Activated B cell treated with CpG ODN at 0.5 μM for 24 hours (primary cell): ENCODE measurements at regions not wholly inside any gene's neighbourhood (a gene's known extent, or its start where the extent isn't known, plus 50 kb on each side); places are given as distances from the start of the nearest gene placed in this dataset.

ENCODE experiments used
- ATAC-seq: fragments of 200-7000 bp; cut with Tn5 transposase; one replicate; pipeline ENCODE4 v1.10.0; 2021; ENCODE audit warnings: low read depth, mild to moderate bottlenecking, moderate library complexity
- CTCF ChIA-PET: fragments of 350-600 bp; sonication (Branson Sonifier 250); formaldehyde crosslinking; loops from one replicate; lab custom pipeline; 2021; ENCODE audit warnings: antibody characterized with exemption; lab: Charles Lee
- POLR2A ChIA-PET: fragments of 350-600 bp; sonication (Branson Sonifier 250); formaldehyde crosslinking; loops from one replicate; lab custom pipeline; 2021; ENCODE audit warnings: antibody characterized with exemption; lab: Charles Lee
- DNase-seq: peaks from one replicate; pipeline ENCODE4 v3.0.0; 2022
- H3K27ac Mint-ChIP-seq: one replicate; pipeline ENCODE4 v1.8.0; 2020; ENCODE audit warnings: mixed read lengths
- H3K27me3 Mint-ChIP-seq: one replicate; pipeline ENCODE4 v1.8.0; 2021; ENCODE audit warnings: mixed read lengths
- H3K36me3 Mint-ChIP-seq: one replicate; pipeline ENCODE4 v1.8.0; 2021; ENCODE audit warnings: low read depth, mixed read lengths
- H3K4me1 Mint-ChIP-seq: one replicate; pipeline ENCODE4 v1.8.0; 2021; ENCODE audit warnings: mixed read lengths
- H3K4me3 Mint-ChIP-seq: one replicate; pipeline ENCODE4 v1.8.0; 2020; ENCODE audit warnings: mild to moderate bottlenecking, mixed read lengths
- H3K9me3 Mint-ChIP-seq: one replicate; pipeline ENCODE4 v1.8.0; 2020; ENCODE audit warnings: mixed read lengths
- intact Hi-C: fragments of 100-400 bp; cut with micrococcal nuclease; formaldehyde crosslinking; loops from one replicate; pipeline ENCODE4 v1.15.1; 2024
- TF ChIP-seq, protein P1 (sequence below): fragments of 200-600 bp; IDR thresholded peaks from one replicate; pipeline ENCODE4 v1.8.0; 2022; ENCODE audit warnings: antibody characterized with exemption, mild to moderate bottlenecking

DNA sequence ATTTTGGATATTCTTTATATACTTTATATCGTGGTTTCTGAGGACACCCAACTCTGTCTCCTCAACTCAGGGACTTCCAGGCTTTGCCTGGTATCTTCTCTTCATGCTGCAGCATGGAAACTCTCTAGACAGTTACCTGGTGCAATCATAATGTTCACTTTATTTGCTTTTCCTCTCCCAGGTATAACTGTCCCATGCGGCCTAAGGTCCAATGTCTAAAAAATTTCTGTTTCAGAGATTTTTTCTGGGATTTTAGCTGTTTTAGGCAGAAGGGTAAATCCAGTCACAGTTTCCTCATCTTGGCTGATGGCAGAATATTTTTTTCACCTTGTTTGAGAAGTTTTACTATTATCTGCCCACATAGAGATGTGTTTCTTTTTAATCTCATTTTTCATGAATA is 139.9 kb upstream of the KCNMB2 start:
- no peaks in the 10 kb centered on the region for H3K27me3 Mint-ChIP-seq
- no peaks in the 10 kb centered on the region for H3K4me1 Mint-ChIP-seq
- POLR2A ChIA-PET = no interaction called here
- no peaks in the 10 kb centered on the region for H3K9me3 Mint-ChIP-seq
- H3K36me3 Mint-ChIP-seq = no peaks in the 10 kb centered on the region
- TF ChIP-seq, protein P1, sequence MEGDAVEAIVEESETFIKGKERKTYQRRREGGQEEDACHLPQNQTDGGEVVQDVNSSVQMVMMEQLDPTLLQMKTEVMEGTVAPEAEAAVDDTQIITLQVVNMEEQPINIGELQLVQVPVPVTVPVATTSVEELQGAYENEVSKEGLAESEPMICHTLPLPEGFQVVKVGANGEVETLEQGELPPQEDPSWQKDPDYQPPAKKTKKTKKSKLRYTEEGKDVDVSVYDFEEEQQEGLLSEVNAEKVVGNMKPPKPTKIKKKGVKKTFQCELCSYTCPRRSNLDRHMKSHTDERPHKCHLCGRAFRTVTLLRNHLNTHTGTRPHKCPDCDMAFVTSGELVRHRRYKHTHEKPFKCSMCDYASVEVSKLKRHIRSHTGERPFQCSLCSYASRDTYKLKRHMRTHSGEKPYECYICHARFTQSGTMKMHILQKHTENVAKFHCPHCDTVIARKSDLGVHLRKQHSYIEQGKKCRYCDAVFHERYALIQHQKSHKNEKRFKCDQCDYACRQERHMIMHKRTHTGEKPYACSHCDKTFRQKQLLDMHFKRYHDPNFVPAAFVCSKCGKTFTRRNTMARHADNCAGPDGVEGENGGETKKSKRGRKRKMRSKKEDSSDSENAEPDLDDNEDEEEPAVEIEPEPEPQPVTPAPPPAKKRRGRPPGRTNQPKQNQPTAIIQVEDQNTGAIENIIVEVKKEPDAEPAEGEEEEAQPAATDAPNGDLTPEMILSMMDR = no peak
- H3K27ac Mint-ChIP-seq = no peak overlapping the region
- ATAC-seq (no peak), DNase-seq (no peak)
- H3K4me3 Mint-ChIP-seq = no peak overlapping the region
- CTCF ChIA-PET = no interaction called here
- intact Hi-C loops = no loop called here

DNA sequence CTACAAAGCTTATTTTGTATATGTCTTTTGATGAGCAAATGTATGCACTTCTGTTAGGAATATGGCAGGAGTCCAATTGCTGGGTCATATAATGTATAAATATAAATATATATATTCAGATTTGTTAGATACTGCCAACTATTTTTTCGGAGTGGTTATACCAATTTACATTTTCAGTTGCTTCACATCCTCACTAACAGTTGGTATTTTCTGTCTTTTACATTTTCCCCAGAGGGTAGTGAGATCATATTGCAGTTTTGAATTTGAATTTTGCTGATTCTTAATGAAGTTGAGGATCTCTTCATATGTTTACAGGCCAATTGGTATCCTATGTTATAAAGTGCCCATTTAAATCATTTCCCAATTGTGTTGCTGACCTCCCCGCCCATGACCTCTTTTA is 139.0 kb upstream of the KCNMB2 start:
- Mint-ChIP-seq H3K27me3 (peaks cover 2% of the 10 kb centered on the region), H3K36me3 (no peaks in the 10 kb centered on the region), H3K27ac (no peak overlapping the region), H3K9me3 (no peaks in the 10 kb centered on the region), H3K4me3 (no peak overlapping the region), H3K4me1 (no peaks in the 10 kb centered on the region)
- CTCF ChIA-PET = no interaction called here
- TF ChIP-seq, protein P1 = no peak
- POLR2A ChIA-PET = no interaction called here
- no peak for DNase-seq
- intact Hi-C loops = no loop called here
- no peak for ATAC-seq

DNA sequence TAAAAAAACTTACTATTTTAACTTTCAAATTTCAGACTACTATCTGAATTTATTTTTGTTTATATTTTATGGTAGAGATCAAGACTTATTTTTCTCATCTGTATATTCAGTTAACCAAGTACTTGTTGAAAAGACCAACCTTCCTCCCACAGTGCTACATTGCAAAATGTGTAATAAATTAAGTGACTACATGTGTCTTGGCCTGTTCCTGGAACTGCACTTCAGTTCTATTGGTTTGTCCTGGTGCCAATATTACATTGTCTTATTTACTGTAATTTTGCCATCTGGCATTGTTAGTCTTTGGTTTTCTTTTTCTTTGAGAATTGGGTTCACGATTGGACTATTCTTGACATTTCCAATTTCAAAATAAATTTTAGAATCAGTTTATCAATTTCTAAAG is 138.4 kb upstream of the KCNMB2 start:
- no peaks in the 10 kb centered on the region for H3K9me3 Mint-ChIP-seq
- peaks cover 2% of the 10 kb centered on the region for H3K27me3 Mint-ChIP-seq
- intact Hi-C loops = no loop called here
- H3K4me3 Mint-ChIP-seq = no peak overlapping the region
- no peak overlapping the region for H3K27ac Mint-ChIP-seq
- H3K36me3 Mint-ChIP-seq = no peaks in the 10 kb centered on the region
- POLR2A ChIA-PET = no interaction called here
- CTCF ChIA-PET = no interaction called here
- TF ChIP-seq, protein P1 = no peak
- DNase-seq (no peak), ATAC-seq (no peak)
- H3K4me1 Mint-ChIP-seq = no peaks in the 10 kb centered on the region

DNA sequence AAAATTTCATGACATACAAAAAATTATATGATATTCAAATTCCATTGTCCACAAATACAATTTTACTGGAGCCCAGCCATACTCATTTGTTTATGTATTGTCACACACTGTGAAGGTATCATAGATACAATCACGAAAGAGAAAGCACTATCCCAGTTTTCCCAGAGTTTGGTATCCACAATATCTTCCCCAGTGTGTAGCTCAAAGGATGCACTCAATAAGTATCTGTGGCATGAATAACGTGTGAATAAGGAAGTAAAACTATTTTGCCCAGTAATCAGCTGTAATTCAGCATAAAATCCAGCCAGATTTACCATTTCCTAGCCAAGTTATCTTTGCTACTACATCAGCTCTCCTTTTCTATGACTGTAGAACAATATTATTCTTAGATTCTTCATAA is 131.3 kb upstream of the KCNMB2 start:
- ChIA-PET POLR2A (interaction anchor here (0.6 kb wide), 1 partner anchor 1044 kb away, joined by 5 read pairs; no protein-coding TSS in a partner anchor), CTCF (no interaction called here)
- no peak overlapping the region for H3K4me3 Mint-ChIP-seq

GRCh38 chr3:178405531-178405930 is 130.7 kb upstream of the KCNMB2 start:
- H3K27me3 Mint-ChIP-seq = peaks cover 9% of the 10 kb centered on the region
- no peak overlapping the region for H3K4me3 Mint-ChIP-seq
- H3K4me1 Mint-ChIP-seq = no peaks in the 10 kb centered on the region
- H3K9me3 Mint-ChIP-seq = no peaks in the 10 kb centered on the region
- ATAC-seq = no peak
- CTCF ChIA-PET = no interaction called here
- intact Hi-C loops = no loop called here
- POLR2A ChIA-PET = no interaction called here
- no peaks in the 10 kb centered on the region for H3K36me3 Mint-ChIP-seq
- TF ChIP-seq, protein P1 = no peak
- DNase-seq = no peak
- H3K27ac Mint-ChIP-seq = no peak overlapping the region

More for the DNA sequence above, 131.3 kb upstream of the KCNMB2 start:
- intact Hi-C loops = no loop called here
- no peak for DNase-seq
- no peak for ATAC-seq
- H3K4me1 Mint-ChIP-seq = no peaks in the 10 kb centered on the region
- H3K27me3 Mint-ChIP-seq = peaks cover 8% of the 10 kb centered on the region
- TF ChIP-seq, protein P1 = no peak
- no peaks in the 10 kb centered on the region for H3K36me3 Mint-ChIP-seq
- H3K9me3 Mint-ChIP-seq = no peaks in the 10 kb centered on the region
- H3K27ac Mint-ChIP-seq = no peak overlapping the region
